Stomach (tissue), 8 donors: ENCODE measurements at regions not wholly inside any gene's neighbourhood (a gene's known extent, or its start where the extent isn't known, plus 50 kb on each side); places are given as distances from the start of the nearest gene placed in this dataset.

Experiments
- DNase-seq, 2 donors: peaks; one replicate each; pipeline versions ENCODE4 v3.0.0 to v3.0.0-alpha.2; 2013 to 2019
- H3K27ac ChIP-seq, 5 donors: fragments of 200-600 bp in 4 of 5; sonication (generic) in 4 of 5; one replicate each; pipeline ENCODE4 v1.5.1; 2013 to 2019; ENCODE audit warnings: mild to moderate bottlenecking in 1 of 5, moderate library complexity in 1 of 5
- H3K27me3 ChIP-seq, 3 donors: fragments of 200-600 bp; sonication (generic); one replicate each; pipeline ENCODE4 v1.5.1; 2017 to 2019; ENCODE audit warnings: mixed run types in 1 of 3
- H3K36me3 ChIP-seq, 4 donors: fragments of 200-600 bp; sonication (generic); 1 replicate in 3 of 4; 2 replicates in 1 of 4; pipeline ENCODE4 v1.5.1; 2016 to 2019
- H3K4me1 ChIP-seq, 4 donors: fragments of 200-600 bp; sonication (generic); one replicate each; pipeline ENCODE4 v1.5.1; 2016 to 2019
- H3K4me3 ChIP-seq, 4 donors: fragments of 200-600 bp; sonication (generic) in 3 of 4; one replicate each; pipeline ENCODE4 v1.5.1; 2016 to 2019; ENCODE audit warnings: mild to moderate bottlenecking in 1 of 4
- H3K9me3 ChIP-seq, 4 donors: fragments of 200-600 bp; sonication (generic); one replicate each; pipeline ENCODE4 v1.5.1; 2016 to 2019
- CTCF ChIP-seq, 7 experiments: fragments of 450-650 bp in 4 of 7; fragments of 200-600 bp in 3 of 7; sonication (generic) in 3 of 7; IDR thresholded peaks; one replicate each; pipeline ENCODE4 v1.5.1; 2016 to 2019; ENCODE audit warnings: antibody characterized with exemption in 7 of 7, control low read depth in 2 of 7, mild to moderate bottlenecking in 1 of 7
- EP300 ChIP-seq: sonication (generic); formaldehyde crosslinking; IDR thresholded peaks from one replicate; pipeline ENCODE4 v1.6.1; 2017; ENCODE audit warnings: antibody characterized with exemption
- POLR2A ChIP-seq, 4 donors: fragments of 450-650 bp; IDR thresholded peaks; one replicate each; pipeline ENCODE4 v1.6.1; 2016; ENCODE audit warnings: antibody characterized with exemption in 4 of 4, control low read depth in 2 of 4, mild to moderate bottlenecking in 1 of 4, moderate library complexity in 1 of 4
- POLR2AphosphoS5 ChIP-seq, 3 donors: sonication (generic); formaldehyde crosslinking; IDR thresholded peaks; one replicate each; pipeline ENCODE4 v1.6.1; 2016; ENCODE audit warnings: antibody characterized with exemption in 3 of 3
- WGBS, 5 donors: extraction: QIAGEN DNeasy Blood & Tissue Kit in 3 of 5; methylation state at CpG; one replicate each; pipeline versions ENCODE4 v1.1.5 to v1.1.7; 2013 to 2018; 5-methylcytosine and 5-hydroxymethylcytosine counted together
- intact Hi-C: fragments of 100-400 bp; cut with DNase I; formaldehyde crosslinking; loops from one replicate; pipeline ENCODE4 v1.15.1; 2023; ENCODE audit warnings: low total_unique reads
- donor health status: healthy with polysubstance abuse.
- donor health status: Bipolar disorder and iron deficiency.
- donor health status: healthy.

- Histone ChIP-seq H3K9me3 (no peaks in the 10 kb centered on the region), H3K4me3 (no peak overlapping the region), H3K4me1 (no peaks in the 10 kb centered on the region), H3K36me3 (no peaks in the 10 kb centered on the region), H3K27me3 (no peaks in the 10 kb centered on the region), H3K27ac (no peak overlapping the region)
- intact Hi-C loops: no loop called here
- 33 to 64% (median 50%) methylated on average over 2 of the region's 2 CpGs for WGBS, 5 donors
- TF ChIP-seq CTCF (IDR thresholded peaks at IDR 0.05): no peak
- no peak for TF ChIP-seq EP300
- no peak for TF ChIP-seq POLR2AphosphoS5 (IDR thresholded peaks at IDR 0.05)
- no peak for TF ChIP-seq POLR2A (IDR thresholded peaks at IDR 0.05)
- no peak for DNase-seq
These were observed 716.5 kb upstream of the KCND2 start for GRCh38 chr7:119556436-119556835.

- TF ChIP-seq POLR2A (IDR thresholded peaks at IDR 0.05) (no peak), EP300 (no peak), POLR2AphosphoS5 (IDR thresholded peaks at IDR 0.05) (no peak), CTCF (IDR thresholded peaks at IDR 0.05) (no peak)
- intact Hi-C loops: no loop called here
- Histone ChIP-seq H3K27me3 (no peaks in the 10 kb centered on the region), H3K4me1 (no peaks in the 10 kb centered on the region), H3K4me3 (no peak overlapping the region), H3K36me3 (no peaks in the 10 kb centered on the region), H3K27ac (no peak overlapping the region), H3K9me3 (no peaks in the 10 kb centered on the region)
- DNase-seq: no peak
- WGBS, 5 donors: 72 to 78% (median 75%) methylated on average over 2 of the region's 2 CpGs
These were observed 711.2 kb upstream of the KCND2 start for GRCh38 chr7:119561751-119562150.

GRCh38 chr7:119562839-119563238 is 710.1 kb upstream of the KCND2 start:
- no peaks in the 10 kb centered on the region for H3K9me3 ChIP-seq
- TF ChIP-seq POLR2AphosphoS5 (IDR thresholded peaks at IDR 0.05) (no peak), CTCF (IDR thresholded peaks at IDR 0.05) (no peak), POLR2A (IDR thresholded peaks at IDR 0.05) (no peak), EP300 (no peak)
- intact Hi-C loops: no loop called here
- H3K4me1 ChIP-seq: no peaks in the 10 kb centered on the region
- H3K27ac ChIP-seq: no peak overlapping the region
- H3K4me3 ChIP-seq: no peak overlapping the region
- no peaks in the 10 kb centered on the region for H3K36me3 ChIP-seq
- DNase-seq: no peak
- H3K27me3 ChIP-seq: no peaks in the 10 kb centered on the region
- WGBS, 5 donors: 36 to 51% (median 46%) methylated on average over 3 of the region's 3 CpGs

- 65 to 78% (median 70%) methylated on average over 1 of the region's 1 CpG for WGBS, 5 donors
- Histone ChIP-seq H3K27me3 (no peaks in the 10 kb centered on the region), H3K27ac (no peak overlapping the region), H3K36me3 (no peaks in the 10 kb centered on the region), H3K4me3 (no peak overlapping the region), H3K9me3 (peaks cover 0 to 15% (median 0%) of the 10 kb centered on the region in 4 donors), H3K4me1 (no peaks in the 10 kb centered on the region)
- DNase-seq: no peak
- intact Hi-C loops: no loop called here
- TF ChIP-seq POLR2AphosphoS5 (IDR thresholded peaks at IDR 0.05) (no peak), CTCF (IDR thresholded peaks at IDR 0.05) (no peak), EP300 (no peak), POLR2A (IDR thresholded peaks at IDR 0.05) (no peak)
These were observed 701.3 kb upstream of the KCND2 start for GRCh38 chr7:119571666-119572065.
